Fibroblast of peridontal ligament (primary cell): ENCODE measurements at regions not wholly inside any gene's neighbourhood (a gene's known extent, or its start where the extent isn't known, plus 50 kb on each side); places are given as distances from the start of the nearest gene placed in this dataset.
A peak's percentile ranks its signal among the peaks of the same experiment; 100 is the strongest.
"Not testable (repeated sequence)": the region's sequence is repeated elsewhere in the genome, so short reads cannot be mapped to it uniquely, and the experiment has no call there.

ENCODE experiments used
- DNase-seq: peaks from one replicate; pipeline ENCODE4 v3.0.0-alpha.2; 2010; ENCODE audit errors: extremely low read depth

GRCh38 chr4:103998756-103999155 is 279.0 kb upstream of the TACR3 start:
- no peak for DNase-seq

GRCh38 chr4:103996637-103997036 is 276.9 kb upstream of the TACR3 start:
- DNase-seq = no peak

GRCh38 chr4:103996064-103996463 is 276.3 kb upstream of the TACR3 start:
- no peak for DNase-seq

GRCh38 chr4:103994059-103994458 is 274.3 kb upstream of the TACR3 start:
- DNase-seq = no peak

- DNase-seq = no peak
These were observed 262.7 kb upstream of the TACR3 start for GRCh38 chr4:103982454-103982853.

GRCh38 chr4:103948244-103949018 is 228.6 kb upstream of the TACR3 start:
- no peak for DNase-seq

GRCh38 chr4:103947617-103948016 is 227.8 kb upstream of the TACR3 start:
- no peak for DNase-seq

GRCh38 chr4:103946621-103947268 is 227.0 kb upstream of the TACR3 start:
- not testable (repeated sequence) for DNase-seq

- DNase-seq = no peak
These were observed 218.7 kb upstream of the TACR3 start for GRCh38 chr4:103938488-103938887.

- no peak for DNase-seq
These were observed 216.9 kb upstream of the TACR3 start for GRCh38 chr4:103936653-103937145.

GRCh38 chr4:103934178-103934789 is 214.5 kb upstream of the TACR3 start:
- peak; percentile 58 for DNase-seq

GRCh38 chr4:103928370-103928769 is 208.6 kb upstream of the TACR3 start:
- no peak for DNase-seq

- DNase-seq = no peak
These were observed 203.8 kb upstream of the TACR3 start for GRCh38 chr4:103923551-103923950.

- DNase-seq = no peak
These were observed 198.4 kb upstream of the TACR3 start for GRCh38 chr4:103918214-103918613.

GRCh38 chr4:103915224-103915869 is 195.6 kb upstream of the TACR3 start:
- peak; percentile 12 for DNase-seq

- no peak for DNase-seq
These were observed 187.6 kb upstream of the TACR3 start for GRCh38 chr4:103907414-103907813.

GRCh38 chr4:103904123-103904522 is 184.3 kb upstream of the TACR3 start:
- peak; percentile 20 for DNase-seq

GRCh38 chr4:103902730-103903129 is 182.9 kb upstream of the TACR3 start:
- no peak for DNase-seq

GRCh38 chr4:103895876-103896465 is 176.2 kb upstream of the TACR3 start:
- DNase-seq = no peak

GRCh38 chr4:103892586-103892985 is 172.8 kb upstream of the TACR3 start:
- DNase-seq = no peak

- peak; percentile 10 for DNase-seq
These were observed 167.4 kb upstream of the TACR3 start for GRCh38 chr4:103887191-103887590.

GRCh38 chr4:103885152-103885551 is 165.4 kb upstream of the TACR3 start:
- no peak for DNase-seq
